ENCODE measurements at regions not wholly inside any gene's neighbourhood (a gene's known extent, or its start where the extent isn't known, plus 50 kb on each side); places are given as distances from the start of the nearest gene placed in this dataset.

DNA sequence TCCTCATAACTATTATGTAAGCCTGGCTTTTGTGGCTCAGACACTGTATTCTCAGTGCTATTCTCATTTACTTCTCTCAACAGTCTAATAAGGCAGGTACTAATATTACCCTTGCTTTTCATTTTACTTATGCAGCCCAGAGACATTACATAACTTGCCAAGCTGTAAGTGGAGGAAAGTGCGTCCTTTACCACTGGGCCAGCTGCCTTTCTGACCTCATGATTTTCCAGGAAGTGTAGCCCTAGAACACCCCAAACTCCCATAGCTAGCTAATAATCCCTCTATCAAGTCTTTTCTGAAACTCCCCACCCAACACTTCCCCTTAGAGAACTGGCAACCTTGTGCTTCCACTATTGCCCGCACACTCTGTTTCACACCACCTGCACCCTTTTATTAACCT is 192.9 kb upstream of the HMHB1 start:
- TF ChIP-seq, protein P1, sequence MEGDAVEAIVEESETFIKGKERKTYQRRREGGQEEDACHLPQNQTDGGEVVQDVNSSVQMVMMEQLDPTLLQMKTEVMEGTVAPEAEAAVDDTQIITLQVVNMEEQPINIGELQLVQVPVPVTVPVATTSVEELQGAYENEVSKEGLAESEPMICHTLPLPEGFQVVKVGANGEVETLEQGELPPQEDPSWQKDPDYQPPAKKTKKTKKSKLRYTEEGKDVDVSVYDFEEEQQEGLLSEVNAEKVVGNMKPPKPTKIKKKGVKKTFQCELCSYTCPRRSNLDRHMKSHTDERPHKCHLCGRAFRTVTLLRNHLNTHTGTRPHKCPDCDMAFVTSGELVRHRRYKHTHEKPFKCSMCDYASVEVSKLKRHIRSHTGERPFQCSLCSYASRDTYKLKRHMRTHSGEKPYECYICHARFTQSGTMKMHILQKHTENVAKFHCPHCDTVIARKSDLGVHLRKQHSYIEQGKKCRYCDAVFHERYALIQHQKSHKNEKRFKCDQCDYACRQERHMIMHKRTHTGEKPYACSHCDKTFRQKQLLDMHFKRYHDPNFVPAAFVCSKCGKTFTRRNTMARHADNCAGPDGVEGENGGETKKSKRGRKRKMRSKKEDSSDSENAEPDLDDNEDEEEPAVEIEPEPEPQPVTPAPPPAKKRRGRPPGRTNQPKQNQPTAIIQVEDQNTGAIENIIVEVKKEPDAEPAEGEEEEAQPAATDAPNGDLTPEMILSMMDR (conservative IDR thresholded peaks at IDR 0.05 in 1 of 2, IDR thresholded peaks at IDR 0.05 in 1 of 2; ENCODE audit: low read depth in 1 of 2, low read length in 2 of 2), result no peak
- no peak for TF ChIP-seq EZH2 (IDR thresholded peaks at IDR 0.05; ENCODE audit: low read length, missing control alignments)

Measured in fibroblast of lung (primary cell).